GM19193 (cell line): ENCODE measurements at regions not wholly inside any gene's neighbourhood (a gene's known extent, or its start where the extent isn't known, plus 50 kb on each side); places are given as distances from the start of the nearest gene placed in this dataset.

Experiments used
- POLR2A ChIP-seq: IDR thresholded peaks from 4 replicates; pipeline ENCODE4 v1.6.1; 2011; ENCODE audit not compliant: insufficient read depth, insufficient read length; ENCODE audit errors: extremely low read depth

- TF ChIP-seq POLR2A, result no peak
These were observed 436.6 kb upstream of the FANCL start for GRCh38 chr2:58677748-58678147.

GRCh38 chr2:58671675-58672074 lies 430.6 kb upstream of the FANCL start:
- no peak for TF ChIP-seq POLR2A

GRCh38 chr2:58669998-58670397 lies 428.9 kb upstream of the FANCL start:
- no peak for TF ChIP-seq POLR2A

- no peak for TF ChIP-seq POLR2A
These were observed 426.1 kb upstream of the FANCL start for GRCh38 chr2:58667137-58667774.

- TF ChIP-seq POLR2A, result no peak
These were observed 425.3 kb upstream of the FANCL start for GRCh38 chr2:58666323-58666970.

- TF ChIP-seq POLR2A, result no peak
These were observed 424.0 kb upstream of the FANCL start for GRCh38 chr2:58665154-58665553.

- TF ChIP-seq POLR2A, result no peak
These were observed 423.5 kb upstream of the FANCL start for GRCh38 chr2:58664523-58665151.

GRCh38 chr2:58660046-58660445 lies 418.9 kb upstream of the FANCL start:
- TF ChIP-seq POLR2A, result no peak

GRCh38 chr2:58655152-58655551 lies 414.0 kb upstream of the FANCL start:
- TF ChIP-seq POLR2A, result no peak

GRCh38 chr2:58651930-58652329 lies 410.8 kb upstream of the FANCL start:
- TF ChIP-seq POLR2A, result no peak

- no peak for TF ChIP-seq POLR2A
These were observed 409.7 kb upstream of the FANCL start for GRCh38 chr2:58650781-58651180.

- no peak for TF ChIP-seq POLR2A
These were observed 408.6 kb upstream of the FANCL start for GRCh38 chr2:58649756-58650155.

- TF ChIP-seq POLR2A, result no peak
These were observed 403.9 kb upstream of the FANCL start for GRCh38 chr2:58645017-58645416.

GRCh38 chr2:58644451-58644850 lies 403.3 kb upstream of the FANCL start:
- no peak for TF ChIP-seq POLR2A

GRCh38 chr2:58641001-58641400 lies 399.9 kb upstream of the FANCL start:
- no peak for TF ChIP-seq POLR2A

GRCh38 chr2:58640042-58640441 lies 398.9 kb upstream of the FANCL start:
- no peak for TF ChIP-seq POLR2A

- no peak for TF ChIP-seq POLR2A
These were observed 397.2 kb upstream of the FANCL start for GRCh38 chr2:58638256-58638805.

GRCh38 chr2:58636872-58637271 lies 395.7 kb upstream of the FANCL start:
- no peak for TF ChIP-seq POLR2A
